ENCODE measurements at regions not wholly inside any gene's neighbourhood (a gene's known extent, or its start where the extent isn't known, plus 50 kb on each side); places are given as distances from the start of the nearest gene placed in this dataset.

DNA sequence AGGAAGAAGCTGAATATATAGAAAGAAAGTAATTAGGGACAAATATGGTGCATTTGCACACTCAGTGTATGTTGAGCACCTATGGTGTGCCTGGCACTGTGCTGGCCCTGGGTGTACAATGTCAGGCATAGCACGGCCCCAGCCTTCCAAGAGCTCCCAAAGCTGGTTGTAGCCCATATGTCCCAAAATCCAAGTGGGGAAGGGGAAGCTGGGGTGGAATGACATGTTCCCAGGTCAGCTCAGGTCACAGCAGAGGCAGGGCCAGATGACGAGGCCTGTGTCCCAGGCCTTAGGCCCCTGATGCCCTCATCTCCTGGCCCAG lies 170.0 kb downstream of the VEGFA start:
- TF ChIP-seq, protein P1, sequence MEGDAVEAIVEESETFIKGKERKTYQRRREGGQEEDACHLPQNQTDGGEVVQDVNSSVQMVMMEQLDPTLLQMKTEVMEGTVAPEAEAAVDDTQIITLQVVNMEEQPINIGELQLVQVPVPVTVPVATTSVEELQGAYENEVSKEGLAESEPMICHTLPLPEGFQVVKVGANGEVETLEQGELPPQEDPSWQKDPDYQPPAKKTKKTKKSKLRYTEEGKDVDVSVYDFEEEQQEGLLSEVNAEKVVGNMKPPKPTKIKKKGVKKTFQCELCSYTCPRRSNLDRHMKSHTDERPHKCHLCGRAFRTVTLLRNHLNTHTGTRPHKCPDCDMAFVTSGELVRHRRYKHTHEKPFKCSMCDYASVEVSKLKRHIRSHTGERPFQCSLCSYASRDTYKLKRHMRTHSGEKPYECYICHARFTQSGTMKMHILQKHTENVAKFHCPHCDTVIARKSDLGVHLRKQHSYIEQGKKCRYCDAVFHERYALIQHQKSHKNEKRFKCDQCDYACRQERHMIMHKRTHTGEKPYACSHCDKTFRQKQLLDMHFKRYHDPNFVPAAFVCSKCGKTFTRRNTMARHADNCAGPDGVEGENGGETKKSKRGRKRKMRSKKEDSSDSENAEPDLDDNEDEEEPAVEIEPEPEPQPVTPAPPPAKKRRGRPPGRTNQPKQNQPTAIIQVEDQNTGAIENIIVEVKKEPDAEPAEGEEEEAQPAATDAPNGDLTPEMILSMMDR (IDR thresholded peaks at IDR 0.05; ENCODE audit: insufficient read depth, low read length) = no peak
- TF ChIP-seq POLR2AphosphoS5 (IDR thresholded peaks at IDR 0.05; ENCODE audit: low read depth) = no peak
